ENCODE measurements at regions not wholly inside any gene's neighbourhood (a gene's known extent, or its start where the extent isn't known, plus 50 kb on each side); places are given as distances from the start of the nearest gene placed in this dataset.
"Not testable (repeated sequence)": the region's sequence is repeated elsewhere in the genome, so short reads cannot be mapped to it uniquely, and the experiment has no call there.

GRCh38 chr2:111435553-111436310, 315.0 kb downstream of the BCL2L11 start:
- H3K36me3 Mint-ChIP-seq (ENCODE audit: low read depth); ATAC-seq (ENCODE audit: low read depth); DNase-seq; H3K4me3 Mint-ChIP-seq; CTCF ChIA-PET; H3K27ac Mint-ChIP-seq; H3K9me3 Mint-ChIP-seq; POLR2A ChIA-PET; H3K27me3 Mint-ChIP-seq; intact Hi-C loops (cut with micrococcal nuclease): not testable (repeated sequence)
- H3K4me1 Mint-ChIP-seq: peaks cover 17% of the 10 kb centered on the region

GRCh38 chr2:111436411-111436810, 315.7 kb downstream of the BCL2L11 start:
- DNase-seq; H3K36me3 Mint-ChIP-seq (ENCODE audit: low read depth); CTCF ChIA-PET; H3K27ac Mint-ChIP-seq; H3K4me3 Mint-ChIP-seq; POLR2A ChIA-PET; H3K27me3 Mint-ChIP-seq; ATAC-seq (ENCODE audit: low read depth); H3K9me3 Mint-ChIP-seq; intact Hi-C loops (cut with micrococcal nuclease): not testable (repeated sequence)
- H3K4me1 Mint-ChIP-seq: peaks cover 12% of the 10 kb centered on the region

GRCh38 chr2:111437288-111437990, 316.7 kb downstream of the BCL2L11 start:
- H3K27me3 Mint-ChIP-seq; ATAC-seq (ENCODE audit: low read depth); H3K27ac Mint-ChIP-seq; CTCF ChIA-PET; POLR2A ChIA-PET; intact Hi-C loops (cut with micrococcal nuclease); H3K4me3 Mint-ChIP-seq; DNase-seq; H3K4me1 Mint-ChIP-seq; H3K36me3 Mint-ChIP-seq (ENCODE audit: low read depth); H3K9me3 Mint-ChIP-seq: not testable (repeated sequence)

GRCh38 chr2:111438161-111438560, 317.4 kb downstream of the BCL2L11 start:
- DNase-seq; intact Hi-C loops (cut with micrococcal nuclease); CTCF ChIA-PET: not testable (repeated sequence)

GRCh38 chr2:111439237-111439636, 318.5 kb downstream of the BCL2L11 start:
- H3K9me3 Mint-ChIP-seq; H3K27me3 Mint-ChIP-seq; H3K4me3 Mint-ChIP-seq; DNase-seq; H3K4me1 Mint-ChIP-seq; ATAC-seq (ENCODE audit: low read depth); H3K27ac Mint-ChIP-seq; CTCF ChIA-PET; intact Hi-C loops (cut with micrococcal nuclease); H3K36me3 Mint-ChIP-seq (ENCODE audit: low read depth); POLR2A ChIA-PET: not testable (repeated sequence)

More at GRCh38 chr2:111438161-111438560, 317.4 kb downstream of the BCL2L11 start:
- H3K9me3 Mint-ChIP-seq; H3K27me3 Mint-ChIP-seq; H3K36me3 Mint-ChIP-seq (ENCODE audit: low read depth); ATAC-seq (ENCODE audit: low read depth); H3K4me3 Mint-ChIP-seq; H3K27ac Mint-ChIP-seq; H3K4me1 Mint-ChIP-seq; POLR2A ChIA-PET: not testable (repeated sequence)

- H3K4me3 Mint-ChIP-seq; H3K36me3 Mint-ChIP-seq (ENCODE audit: low read depth); POLR2A ChIA-PET; H3K9me3 Mint-ChIP-seq; CTCF ChIA-PET; H3K27me3 Mint-ChIP-seq; intact Hi-C loops (cut with micrococcal nuclease); DNase-seq; H3K27ac Mint-ChIP-seq; ATAC-seq (ENCODE audit: low read depth); H3K4me1 Mint-ChIP-seq: not testable (repeated sequence)
Measured at GRCh38 chr2:111441614-111442013, 320.9 kb downstream of the BCL2L11 start.

GRCh38 chr2:111442767-111443454, 322.2 kb downstream of the BCL2L11 start:
- ATAC-seq (ENCODE audit: low read depth): peak; percentile 74
- H3K27ac Mint-ChIP-seq; H3K9me3 Mint-ChIP-seq; H3K4me1 Mint-ChIP-seq; H3K4me3 Mint-ChIP-seq; H3K36me3 Mint-ChIP-seq (ENCODE audit: low read depth); H3K27me3 Mint-ChIP-seq; intact Hi-C loops (cut with micrococcal nuclease); DNase-seq; POLR2A ChIA-PET; CTCF ChIA-PET: not testable (repeated sequence)

- H3K27ac Mint-ChIP-seq; intact Hi-C loops (cut with micrococcal nuclease); H3K27me3 Mint-ChIP-seq: not testable (repeated sequence)
Measured at GRCh38 chr2:111444516-111444915, 323.8 kb downstream of the BCL2L11 start.

GRCh38 chr2:111445191-111445929, 324.6 kb downstream of the BCL2L11 start:
- POLR2A ChIA-PET; DNase-seq; intact Hi-C loops (cut with micrococcal nuclease); CTCF ChIA-PET; H3K9me3 Mint-ChIP-seq; H3K36me3 Mint-ChIP-seq (ENCODE audit: low read depth); H3K27ac Mint-ChIP-seq; H3K4me3 Mint-ChIP-seq; H3K4me1 Mint-ChIP-seq; H3K27me3 Mint-ChIP-seq; ATAC-seq (ENCODE audit: low read depth): not testable (repeated sequence)

More at GRCh38 chr2:111444516-111444915, 323.8 kb downstream of the BCL2L11 start:
- H3K4me1 Mint-ChIP-seq; POLR2A ChIA-PET; ATAC-seq (ENCODE audit: low read depth); DNase-seq; H3K9me3 Mint-ChIP-seq; CTCF ChIA-PET; H3K36me3 Mint-ChIP-seq (ENCODE audit: low read depth); H3K4me3 Mint-ChIP-seq: not testable (repeated sequence)

- H3K27me3 Mint-ChIP-seq: not testable (repeated sequence)
Measured at GRCh38 chr2:111445941-111446340, 325.2 kb downstream of the BCL2L11 start.

GRCh38 chr2:111447482-111447881, 326.8 kb downstream of the BCL2L11 start:
- H3K27ac Mint-ChIP-seq; DNase-seq; CTCF ChIA-PET; H3K4me3 Mint-ChIP-seq; intact Hi-C loops (cut with micrococcal nuclease); H3K27me3 Mint-ChIP-seq; POLR2A ChIA-PET; H3K9me3 Mint-ChIP-seq; ATAC-seq (ENCODE audit: low read depth); H3K4me1 Mint-ChIP-seq; H3K36me3 Mint-ChIP-seq (ENCODE audit: low read depth): not testable (repeated sequence)

More at GRCh38 chr2:111445941-111446340, 325.2 kb downstream of the BCL2L11 start:
- CTCF ChIA-PET; H3K9me3 Mint-ChIP-seq; DNase-seq; ATAC-seq (ENCODE audit: low read depth); H3K36me3 Mint-ChIP-seq (ENCODE audit: low read depth); H3K4me3 Mint-ChIP-seq; H3K27ac Mint-ChIP-seq; intact Hi-C loops (cut with micrococcal nuclease); H3K4me1 Mint-ChIP-seq; POLR2A ChIA-PET: not testable (repeated sequence)

All from activated B cell treated with CpG ODN at 0.5 μM for 24 hours (primary cell).